ENCODE measurements at regions not wholly inside any gene's neighbourhood (a gene's known extent, or its start where the extent isn't known, plus 50 kb on each side); places are given as distances from the start of the nearest gene placed in this dataset.
"Not testable (repeated sequence)": the region's sequence is repeated elsewhere in the genome, so short reads cannot be mapped to it uniquely, and the experiment has no call there.

DNA sequence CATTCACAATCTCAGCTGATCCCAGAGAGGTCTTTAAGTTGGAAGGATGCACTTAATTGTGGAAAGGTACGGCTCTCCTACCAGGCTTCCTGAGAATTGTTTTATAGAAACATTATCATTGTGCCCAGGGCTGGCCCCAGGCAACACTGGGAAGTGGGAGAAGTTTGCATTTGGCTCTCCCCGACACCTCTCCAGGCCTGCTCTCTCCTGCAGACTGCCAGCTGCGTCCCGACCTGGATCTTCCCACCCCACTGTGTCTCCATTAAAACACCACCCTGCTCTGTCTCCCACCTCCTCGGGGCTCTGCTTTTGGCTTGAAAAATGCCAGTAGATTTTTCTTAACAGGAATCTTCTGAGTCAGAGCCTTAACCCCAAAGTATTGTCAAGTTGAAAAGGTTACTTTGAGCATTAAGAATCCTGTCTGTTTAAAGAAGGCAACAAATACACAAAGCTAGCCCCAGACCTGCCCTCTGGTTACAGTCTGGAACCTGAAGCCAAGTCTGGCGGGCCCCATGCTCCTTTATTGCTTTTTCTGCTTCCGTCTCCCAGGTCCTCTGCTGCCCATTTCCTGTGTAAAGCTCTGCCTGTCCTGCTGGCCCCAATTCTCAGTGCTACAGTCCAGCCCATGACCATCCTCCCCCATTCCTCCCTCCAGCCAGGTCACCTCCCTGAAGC is 530.2 kb downstream of the SOX6 start:
- no peak for ATAC-seq
- DNase-seq (ENCODE audit: low spot score), result no peak

DNA sequence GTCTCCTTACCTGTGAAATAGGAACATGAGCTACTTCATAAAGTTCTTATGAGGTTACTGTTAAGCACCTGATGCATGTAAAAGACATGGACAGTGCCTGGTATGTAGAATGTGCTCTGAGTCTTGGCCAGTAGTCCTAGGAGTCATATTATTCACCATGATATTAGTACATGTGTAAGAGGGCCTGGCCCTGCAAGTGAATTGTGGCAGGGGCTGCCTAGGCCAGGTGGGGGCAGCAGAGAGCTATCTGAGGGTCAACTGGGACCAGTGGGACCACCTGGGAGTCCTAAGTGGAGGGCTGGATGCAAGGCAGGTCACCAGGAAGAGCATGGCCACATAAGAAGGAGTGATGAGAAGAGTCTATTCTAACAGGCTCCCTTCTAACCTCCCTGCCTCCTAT is 529.5 kb downstream of the SOX6 start:
- no peak for DNase-seq (ENCODE audit: low spot score)

DNA sequence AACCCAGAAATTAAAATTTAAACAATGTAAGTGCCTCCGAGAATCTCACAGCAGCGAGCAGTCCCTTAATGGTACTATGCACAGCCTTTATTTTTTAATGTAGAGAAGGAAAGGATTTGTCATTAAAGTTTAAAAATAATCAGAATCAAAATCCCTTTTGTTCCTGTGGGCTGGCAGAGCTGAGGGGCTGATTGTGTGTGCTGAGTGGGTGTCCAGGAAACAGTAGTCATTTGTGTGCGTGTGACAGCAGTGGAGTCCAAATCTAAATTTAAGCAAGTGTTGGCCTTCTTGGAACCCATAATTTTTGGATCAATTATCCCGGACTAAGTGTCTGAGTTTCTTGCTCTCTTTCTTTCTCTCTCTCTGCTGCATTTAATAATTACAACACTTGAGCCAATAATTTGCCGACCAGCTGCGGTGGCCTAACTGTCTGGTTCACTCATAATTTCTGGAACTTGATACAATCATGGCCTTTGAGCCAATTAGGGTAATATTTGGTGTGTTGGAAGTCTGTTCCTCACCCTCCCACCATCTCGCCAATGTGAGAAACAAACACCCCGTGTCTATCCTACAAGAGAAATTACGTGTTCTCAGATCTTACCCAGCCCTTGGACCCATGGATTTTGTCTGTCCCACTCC is 528.0 kb downstream of the SOX6 start:
- DNase-seq (ENCODE audit: low spot score) (no peak), ATAC-seq (no peak)

More for the DNA sequence above, 529.5 kb downstream of the SOX6 start:
- peak; percentile 48 for ATAC-seq

DNA sequence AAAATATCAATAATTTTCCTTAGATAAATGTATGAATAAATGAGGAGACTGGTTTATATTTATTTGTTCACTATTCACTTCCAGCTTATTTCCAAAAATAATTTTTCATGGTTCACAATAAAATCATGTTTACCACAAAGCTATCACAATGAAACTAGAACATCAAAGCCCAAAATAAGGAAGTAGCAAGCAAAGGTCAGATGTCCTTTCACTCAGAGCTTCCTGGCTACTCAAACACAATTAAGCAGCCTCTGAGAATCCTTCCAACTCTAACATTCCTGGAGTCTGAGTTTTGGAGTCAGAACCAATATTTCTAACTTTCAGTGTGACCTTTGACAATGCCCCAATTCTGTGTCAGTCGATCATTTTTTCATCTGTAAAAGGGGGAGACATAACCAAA is 527.0 kb downstream of the SOX6 start:
- no peak for DNase-seq (ENCODE audit: low spot score)
- no peak for ATAC-seq

DNA sequence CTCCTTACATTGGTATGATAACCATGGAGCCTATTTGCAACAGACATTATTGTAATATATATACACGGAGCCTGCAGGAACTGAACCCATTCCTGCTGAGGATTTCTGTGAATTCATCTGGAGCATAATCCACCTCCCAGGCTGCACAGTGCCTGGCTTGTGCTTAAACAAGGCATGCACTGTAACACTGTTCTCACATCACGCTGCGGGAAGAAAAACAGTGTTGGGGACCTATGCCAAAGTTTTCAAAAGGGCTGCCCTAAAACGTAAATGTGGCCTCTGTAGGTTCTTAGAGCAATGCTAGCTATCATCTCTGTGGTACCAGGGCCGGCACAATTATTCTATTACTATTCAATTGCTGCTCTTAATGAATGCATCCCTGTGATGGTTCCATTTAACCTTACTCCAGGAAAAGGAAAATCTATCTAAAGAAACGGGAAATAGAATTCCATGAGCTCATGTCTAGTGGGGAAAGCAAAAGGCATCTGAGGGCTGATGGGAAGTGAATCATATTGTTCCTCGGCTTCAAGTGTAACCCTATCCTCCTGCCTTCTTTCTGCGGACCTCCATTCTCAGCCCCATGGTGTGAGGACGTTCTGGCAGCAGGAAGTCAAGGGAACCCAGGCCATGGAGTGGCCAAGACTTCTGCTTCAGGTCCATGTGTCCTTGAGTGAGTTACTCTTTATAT is 525.5 kb downstream of the SOX6 start:
- ATAC-seq (no peak), DNase-seq (ENCODE audit: low spot score) (no peak)

DNA sequence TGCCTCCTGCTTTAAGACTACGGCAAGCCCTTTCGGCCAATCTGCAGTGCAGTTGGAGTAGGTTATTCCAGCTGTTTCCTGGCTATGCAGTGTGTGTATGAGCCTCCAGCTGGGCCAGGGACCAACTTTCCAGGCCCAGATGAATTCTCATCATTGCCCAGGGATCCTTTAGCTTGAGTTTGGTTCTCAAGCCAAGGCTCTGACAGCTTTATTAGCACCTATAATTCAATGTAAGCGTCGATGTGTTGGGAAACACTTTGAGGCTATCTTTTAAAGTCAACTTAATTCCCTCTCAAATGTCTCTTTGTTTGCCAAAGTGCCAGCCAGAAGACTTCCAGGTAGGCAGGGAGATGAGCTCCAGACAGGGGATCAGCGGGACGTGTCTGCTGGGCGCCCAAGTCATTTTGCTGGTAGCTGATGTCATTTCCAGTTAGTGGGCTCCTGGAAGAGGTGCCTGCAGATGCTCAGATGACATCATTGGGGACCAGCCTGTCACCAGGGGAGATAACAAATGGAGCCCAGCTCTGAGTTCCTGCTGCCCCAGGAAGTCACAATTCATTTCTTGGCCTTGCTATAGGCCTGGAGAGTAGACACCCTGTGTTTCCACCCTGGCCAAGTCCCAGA is 520.4 kb downstream of the SOX6 start:
- DNase-seq (ENCODE audit: low spot score) (no peak), ATAC-seq (no peak)

DNA sequence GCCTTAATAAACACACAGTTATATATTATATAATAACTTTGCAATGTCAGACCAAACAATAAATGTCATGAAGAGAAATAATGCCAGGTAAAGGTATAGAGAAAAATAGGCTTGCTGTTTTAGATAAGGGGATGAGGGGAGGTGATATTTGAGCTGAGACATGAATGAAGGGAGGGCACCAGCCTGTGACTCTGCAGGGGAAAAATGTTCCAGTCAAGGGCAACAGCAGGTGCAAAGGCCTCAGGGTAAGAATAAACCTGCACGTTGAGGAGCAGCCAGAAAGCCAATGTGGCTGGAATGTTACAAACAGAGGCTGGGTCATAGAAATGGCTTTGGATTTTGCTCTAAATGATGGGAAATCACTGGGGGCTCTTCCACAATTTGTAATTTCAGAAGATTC is 519.6 kb downstream of the SOX6 start:
- no peak for ATAC-seq
- no peak for DNase-seq (ENCODE audit: low spot score)

DNA sequence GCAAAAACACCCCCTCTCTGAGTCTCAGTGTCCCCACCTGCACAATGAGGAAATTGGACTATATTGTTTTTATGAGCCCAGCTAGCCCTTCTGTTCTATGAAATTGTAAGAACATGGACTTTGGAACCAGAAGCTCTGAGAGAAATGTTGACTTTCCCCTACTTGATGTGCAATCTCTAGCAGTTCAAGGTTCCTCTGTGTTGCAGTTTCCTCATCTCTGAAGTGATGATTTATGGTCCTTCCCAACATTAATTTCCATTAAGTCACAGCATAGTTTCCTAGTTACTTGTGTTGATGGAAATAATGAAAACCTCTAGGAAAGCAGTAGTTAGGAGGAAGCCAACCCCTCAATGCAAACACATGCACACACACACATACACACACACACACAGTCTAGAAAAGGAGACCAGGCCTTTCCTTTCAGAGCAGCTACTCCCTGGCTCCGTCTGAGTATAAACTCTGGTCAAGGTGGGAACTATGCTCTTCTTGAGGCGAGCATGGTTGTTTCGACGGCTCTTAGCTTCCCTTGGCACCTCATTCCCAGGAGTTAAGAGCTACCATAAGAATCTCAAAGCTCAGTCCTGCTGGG is 518.4 kb downstream of the SOX6 start:
- ATAC-seq, result peak; percentile 46
- no peak for DNase-seq (ENCODE audit: low spot score)

DNA sequence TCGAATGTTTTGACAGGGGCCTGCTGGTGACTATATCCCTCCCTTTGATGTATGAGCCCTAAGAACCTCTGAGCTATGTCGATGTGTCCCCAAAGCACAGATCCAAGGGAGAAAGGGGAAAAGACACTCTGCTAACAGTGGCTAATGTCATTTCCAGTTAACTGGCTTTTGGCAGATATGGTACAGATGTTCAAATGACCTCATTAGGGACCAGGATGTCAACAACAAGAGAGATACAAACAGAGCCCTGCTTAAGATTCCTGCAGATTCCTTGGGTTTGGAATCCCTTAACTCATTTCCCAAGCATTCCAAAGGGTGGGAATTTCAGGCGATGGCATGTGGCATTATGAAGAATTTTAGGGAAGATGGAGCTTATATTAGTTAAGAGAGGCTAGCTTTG is 517.3 kb downstream of the SOX6 start:
- DNase-seq (ENCODE audit: low spot score), result no peak
- ATAC-seq, result no peak

DNA sequence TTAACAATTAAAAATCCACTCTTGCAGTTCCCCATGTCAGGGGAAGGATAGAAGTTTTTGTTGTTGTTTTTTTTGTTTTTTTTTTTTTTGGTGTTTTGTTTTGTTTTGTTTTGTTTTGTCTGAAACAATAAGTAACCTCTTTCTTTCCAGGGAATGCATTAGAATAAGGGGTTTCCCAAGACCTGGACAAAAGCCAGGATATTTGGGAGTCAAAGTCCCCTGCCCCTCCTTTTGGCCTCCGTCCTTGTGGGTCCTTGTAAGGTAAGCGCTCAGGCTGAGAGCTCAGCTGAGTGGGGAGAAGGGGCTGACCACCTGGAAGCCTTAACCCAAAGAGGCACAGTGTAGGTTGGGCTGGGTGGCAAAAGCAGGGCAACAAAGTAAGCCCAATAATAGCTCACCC is 515.4 kb downstream of the SOX6 start:
- ATAC-seq (no peak), DNase-seq (ENCODE audit: low spot score) (no peak)

DNA sequence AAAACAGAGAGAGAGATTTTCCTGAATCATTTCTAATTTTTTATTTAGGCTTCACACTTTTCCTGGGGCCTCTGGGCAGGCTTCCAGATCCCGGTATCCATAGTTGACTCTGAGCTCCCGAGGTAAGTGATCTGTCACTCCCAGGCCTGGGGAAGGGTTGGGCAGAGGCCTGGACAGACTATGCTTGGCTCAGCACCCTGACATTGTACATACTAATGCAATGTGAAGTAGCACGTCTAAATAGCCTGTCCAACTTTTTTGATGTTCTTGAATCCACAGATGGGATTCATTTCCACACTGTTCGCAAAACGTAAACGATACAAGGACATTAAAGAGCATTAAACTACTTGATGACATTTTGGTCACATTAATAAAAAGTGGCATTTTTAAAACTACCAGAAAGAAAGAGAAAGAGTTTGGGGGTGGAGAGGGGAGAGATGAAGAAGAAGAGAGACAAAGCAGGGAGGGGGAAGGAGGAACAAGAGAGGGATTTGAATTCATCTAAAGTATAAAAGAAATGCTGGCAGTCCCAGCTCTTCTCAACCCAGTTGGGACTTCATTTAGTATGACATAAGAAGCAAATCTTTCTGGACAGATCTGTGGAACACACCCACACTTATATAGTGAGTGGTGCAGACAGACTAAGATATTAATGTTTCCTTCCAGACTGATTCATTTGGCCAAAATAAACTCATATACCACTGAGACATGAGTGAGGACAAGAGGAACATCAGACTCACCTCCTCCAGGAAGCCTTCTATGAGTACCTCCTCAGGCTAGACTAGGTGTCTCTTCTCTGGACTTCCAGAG is 514.2 kb downstream of the SOX6 start:
- no peak for DNase-seq (ENCODE audit: low spot score)
- ATAC-seq, result no peak

DNA sequence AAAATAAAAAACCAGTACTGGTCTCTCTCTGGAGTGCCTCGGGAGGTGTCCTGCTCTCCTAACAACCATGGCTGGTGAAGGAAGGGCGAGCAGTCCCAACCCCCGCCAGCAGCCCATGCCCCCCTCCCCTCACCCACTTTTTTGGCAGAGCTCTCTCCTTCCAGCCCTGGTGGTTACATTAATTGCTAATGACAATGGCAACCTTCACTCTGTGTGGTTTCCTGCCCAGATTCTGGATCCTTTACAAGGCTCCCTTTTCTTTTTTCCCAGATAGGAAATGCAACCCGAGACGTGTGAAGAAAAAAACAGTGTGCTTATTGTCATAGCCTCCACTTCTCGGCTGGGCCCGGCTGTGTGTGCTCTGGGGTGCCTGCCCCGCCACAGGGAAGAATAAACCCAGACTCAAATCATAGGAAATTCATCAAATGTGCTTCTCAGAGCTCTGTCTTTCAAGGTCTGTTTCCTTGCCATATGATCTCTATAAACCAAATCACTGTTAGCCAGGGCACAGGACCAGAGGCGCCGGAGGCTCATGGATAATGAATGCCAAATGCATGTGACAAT is 513.0 kb downstream of the SOX6 start:
- ATAC-seq, result no peak
- DNase-seq (ENCODE audit: low spot score), result no peak

DNA sequence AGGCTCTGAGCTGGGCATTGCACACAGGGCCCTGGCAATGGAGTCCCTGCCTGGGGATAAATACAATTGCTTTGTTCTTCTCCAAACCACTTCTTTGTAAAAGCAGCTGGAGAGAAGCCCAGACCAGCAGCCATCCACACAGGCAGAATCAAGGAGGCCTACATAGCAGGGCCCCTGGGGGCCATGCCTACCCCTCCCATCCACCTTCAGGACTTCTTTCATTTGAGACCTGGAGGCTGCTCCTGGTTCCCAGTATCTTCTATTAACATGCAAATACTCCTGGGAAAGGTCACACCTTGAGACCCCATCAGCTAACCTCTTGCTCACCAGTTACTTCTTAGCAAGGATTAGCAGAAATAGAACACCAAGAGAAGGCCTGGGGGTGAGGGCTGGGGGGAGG is 511.1 kb downstream of the SOX6 start:
- no peak for DNase-seq (ENCODE audit: low spot score)
- ATAC-seq, result no peak

DNA sequence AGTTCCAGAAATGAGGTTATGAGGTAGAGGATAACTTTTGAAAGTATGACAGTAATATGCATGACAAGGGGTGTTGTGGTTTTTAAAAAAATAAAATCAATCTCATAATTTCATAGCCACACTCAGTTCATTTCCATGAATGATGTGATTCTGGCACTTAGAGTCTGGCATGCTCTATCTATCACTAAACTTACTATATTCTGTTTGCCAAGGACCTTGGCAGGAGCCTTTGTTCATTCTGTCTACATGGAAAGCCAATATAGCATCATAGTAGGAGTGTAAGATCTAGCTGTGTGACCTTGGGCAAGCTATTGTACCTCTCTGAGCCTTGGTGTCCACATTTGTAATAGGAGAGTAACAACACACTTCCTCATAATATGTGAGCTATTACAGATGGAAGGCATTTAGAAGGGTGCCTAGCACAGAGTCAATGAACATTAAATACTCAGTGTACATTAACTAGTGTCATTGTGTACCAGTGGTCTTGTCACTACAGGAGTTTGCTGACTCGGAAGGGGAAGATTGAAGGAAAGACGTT is 507.6 kb downstream of the SOX6 start:
- no peak for DNase-seq (ENCODE audit: low spot score)

DNA sequence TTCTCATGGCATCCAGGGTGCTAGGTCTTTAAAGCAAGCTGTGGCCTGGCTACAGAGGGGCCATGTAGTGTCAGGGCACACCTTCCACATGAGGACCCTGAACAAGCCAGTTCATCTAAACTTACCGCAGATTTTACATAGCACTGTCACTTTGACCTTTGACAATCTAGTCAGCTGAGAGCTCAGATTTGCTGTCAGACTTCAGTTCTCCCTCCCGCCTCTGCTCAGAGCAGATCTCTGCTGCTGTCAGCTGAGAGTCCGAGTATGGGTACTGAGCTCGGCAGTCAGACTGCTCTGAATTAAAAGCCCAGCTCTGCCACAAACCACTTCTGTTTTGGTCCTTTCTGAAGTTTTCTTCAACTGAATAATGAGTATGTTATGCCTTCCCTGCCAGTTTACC is 507.1 kb downstream of the SOX6 start:
- ATAC-seq (peak; percentile 97), DNase-seq (ENCODE audit: low spot score) (no peak)

More for the DNA sequence above, 507.6 kb downstream of the SOX6 start:
- ATAC-seq, result peak; percentile 28

DNA sequence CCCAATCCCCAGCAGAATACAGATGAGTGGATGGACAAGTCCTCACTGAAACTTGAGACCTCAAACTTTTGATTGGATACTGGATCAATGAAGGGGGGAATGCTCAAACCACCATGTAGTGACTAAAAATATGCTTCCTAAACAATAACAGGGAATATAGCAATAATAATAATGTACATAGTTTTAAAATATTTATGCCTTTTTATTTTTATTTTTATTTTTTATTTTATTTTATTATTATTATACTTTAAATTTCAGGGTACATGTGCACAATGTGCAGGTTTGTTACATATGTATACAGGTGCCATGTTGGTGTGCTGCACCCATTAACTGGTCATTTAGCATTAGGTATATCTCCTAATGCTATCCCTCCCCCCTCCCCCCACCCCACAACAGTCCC is 506.0 kb downstream of the SOX6 start:
- DNase-seq (ENCODE audit: low spot score), result not testable (repeated sequence)

DNA sequence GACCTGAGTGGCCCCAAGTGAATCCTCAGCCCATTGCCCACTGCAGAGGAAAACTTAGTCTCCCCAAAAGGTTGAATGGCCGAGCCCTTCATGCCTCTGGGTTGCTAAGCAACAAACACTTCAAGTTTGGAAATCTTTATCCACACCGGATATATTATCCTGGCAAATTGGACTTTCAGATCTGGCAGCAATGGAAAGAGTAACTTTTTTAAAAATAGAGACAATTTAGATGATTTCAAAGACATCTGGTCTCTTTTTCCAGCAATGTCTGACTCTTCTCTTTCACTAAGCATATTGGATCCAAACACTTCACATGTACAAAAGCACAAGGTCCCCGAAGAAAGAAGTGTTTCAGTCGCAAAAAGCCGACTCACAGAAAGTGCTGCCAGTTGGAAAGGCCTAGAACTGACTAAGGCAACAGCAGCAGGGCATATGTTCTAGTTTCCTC is 505.3 kb downstream of the SOX6 start:
- DNase-seq (ENCODE audit: low spot score) (no peak), ATAC-seq (no peak)

More for the DNA sequence above, 506.0 kb downstream of the SOX6 start:
- ATAC-seq, result not testable (repeated sequence)

DNA sequence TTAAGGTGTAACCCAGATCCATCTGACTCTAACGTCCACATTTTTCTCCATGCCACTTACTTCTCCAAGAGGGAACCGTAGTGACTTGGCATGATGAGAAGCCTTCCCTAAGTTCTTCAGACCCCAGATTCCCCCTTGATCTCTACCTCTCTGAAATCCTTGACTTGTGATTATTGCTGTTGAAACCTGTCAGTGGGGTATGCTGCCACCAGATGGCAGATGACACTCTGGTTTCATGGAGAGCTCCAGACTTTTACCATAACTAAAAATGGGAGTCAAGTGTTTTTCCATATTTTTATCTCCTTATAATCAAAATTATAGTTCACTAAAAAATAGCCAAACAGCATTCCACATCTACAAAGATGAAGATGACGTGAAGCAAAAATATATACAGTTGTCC is 504.2 kb downstream of the SOX6 start:
- peak; percentile 77 for ATAC-seq
- no peak for DNase-seq (ENCODE audit: low spot score)

DNA sequence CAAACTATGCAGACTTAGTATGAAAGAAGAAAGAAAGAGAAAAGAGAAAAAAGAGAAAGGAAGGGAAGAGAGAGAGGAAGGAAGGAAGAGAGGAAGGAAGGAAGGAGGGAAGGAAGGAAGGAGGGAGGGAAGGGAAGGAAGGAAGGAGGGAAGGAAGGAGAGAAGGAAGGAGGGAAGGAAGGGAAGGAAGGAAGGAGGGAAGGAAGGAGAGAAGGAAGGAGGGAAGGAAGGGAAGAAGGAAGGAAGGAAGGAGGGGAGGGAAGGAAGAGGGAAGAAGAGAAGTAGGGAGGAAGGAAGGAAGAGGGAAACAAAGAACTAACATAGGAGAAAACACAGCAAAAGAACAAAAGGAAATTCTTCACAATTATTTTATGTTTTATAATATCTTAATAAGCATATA is 502.1 kb downstream of the SOX6 start:
- no peak for ATAC-seq

DNA sequence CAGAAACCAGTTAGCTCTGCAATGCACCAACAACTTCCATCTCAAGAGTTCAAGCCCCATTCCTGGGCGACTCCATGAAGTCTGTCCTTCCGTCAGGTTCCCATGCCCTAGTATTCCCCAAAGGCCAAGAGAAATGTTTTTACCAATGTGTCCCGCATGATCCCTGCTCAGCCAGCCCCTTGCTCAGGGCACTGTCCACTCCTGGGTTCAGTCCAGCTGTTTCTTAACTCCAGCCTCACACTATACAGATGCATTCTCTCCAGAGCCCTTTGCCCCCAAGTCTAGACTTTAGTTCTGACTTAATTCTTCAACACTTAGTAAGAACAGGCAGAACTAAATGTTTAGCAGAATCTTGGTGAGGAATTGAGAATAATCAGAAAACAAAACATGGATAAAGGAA is 497.5 kb downstream of the SOX6 start:
- no peak for ATAC-seq
- no peak for DNase-seq (ENCODE audit: low spot score)

More for the DNA sequence above, 502.1 kb downstream of the SOX6 start:
- DNase-seq (ENCODE audit: low spot score), result no peak
